Stimulated activated CD4-positive, alpha-beta T cell treated with anti-CD3 and anti-CD28 coated beads, Interleukin-1b, Interleukin-23, amount 100 ng/mL, for 1 hour (primary cell): ENCODE measurements at regions not wholly inside any gene's neighbourhood (a gene's known extent, or its start where the extent isn't known, plus 50 kb on each side); places are given as distances from the start of the nearest gene placed in this dataset.

ENCODE experiments used
- DNase-seq, 2 donors: peaks; one replicate each; pipeline ENCODE4 v3.0.0-alpha.2; 2020; ENCODE audit warnings: low read depth in 2 of 2

GRCh38 chr10:111732166-111732785, 451.3 kb downstream of the GPAM start:
- no peak for DNase-seq

GRCh38 chr10:111739125-111739873, 444.3 kb downstream of the GPAM start:
- no peak for DNase-seq

DNA sequence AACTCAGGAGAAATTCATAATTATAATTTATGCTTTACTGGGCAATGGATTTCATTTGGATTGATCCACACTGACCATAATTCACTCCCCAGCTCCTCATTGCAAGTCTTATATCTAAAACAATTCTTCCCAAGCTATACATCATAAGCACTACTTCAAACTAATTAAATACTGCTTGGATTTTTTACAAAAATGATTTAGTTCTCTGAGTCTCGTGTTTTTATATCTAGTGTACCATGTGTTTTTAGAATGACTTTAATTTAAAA, 443.8 kb downstream of the GPAM start:
- no peak for DNase-seq

DNA sequence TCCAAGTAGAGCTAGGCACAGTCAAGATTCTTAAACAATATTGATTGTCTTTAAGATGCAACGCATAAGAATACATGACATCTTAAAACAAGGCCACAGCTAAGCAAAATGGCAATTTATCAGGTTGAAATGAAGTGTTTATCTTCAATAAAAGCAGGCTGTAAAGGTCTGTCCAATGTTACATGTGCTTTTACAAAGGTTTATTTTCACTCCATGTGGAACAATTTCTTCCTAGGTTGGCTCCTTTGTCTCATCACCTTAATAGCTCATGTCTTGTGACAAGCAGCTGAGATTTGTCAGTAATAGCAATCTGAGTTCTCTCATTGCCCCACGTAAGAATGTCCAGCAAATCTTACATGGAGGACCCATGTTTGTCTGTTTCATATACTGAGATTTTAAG, 437.6 kb downstream of the GPAM start:
- no peak for DNase-seq

DNA sequence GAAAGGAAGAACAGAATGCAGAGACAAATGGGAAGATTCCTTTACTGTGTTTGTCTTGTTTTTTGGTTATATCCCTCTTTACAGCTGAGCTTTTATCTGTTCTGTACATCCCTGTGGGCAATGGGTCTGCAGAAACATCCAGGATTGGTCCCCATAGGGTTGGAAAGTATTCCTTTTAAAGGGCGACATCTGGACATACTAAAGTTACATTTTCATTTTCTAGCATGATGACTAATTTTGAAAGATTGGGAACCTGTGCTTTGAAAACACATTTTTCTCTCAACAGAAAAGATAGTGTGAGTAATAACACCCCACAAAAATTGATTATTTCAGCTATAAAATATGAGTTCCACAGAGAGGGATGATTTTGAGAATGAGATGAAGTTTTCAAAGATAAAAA, 435.8 kb downstream of the GPAM start:
- no peak for DNase-seq

- DNase-seq, result no peak
These were observed 435.4 kb downstream of the GPAM start for GRCh38 chr10:111748184-111748583.

DNA sequence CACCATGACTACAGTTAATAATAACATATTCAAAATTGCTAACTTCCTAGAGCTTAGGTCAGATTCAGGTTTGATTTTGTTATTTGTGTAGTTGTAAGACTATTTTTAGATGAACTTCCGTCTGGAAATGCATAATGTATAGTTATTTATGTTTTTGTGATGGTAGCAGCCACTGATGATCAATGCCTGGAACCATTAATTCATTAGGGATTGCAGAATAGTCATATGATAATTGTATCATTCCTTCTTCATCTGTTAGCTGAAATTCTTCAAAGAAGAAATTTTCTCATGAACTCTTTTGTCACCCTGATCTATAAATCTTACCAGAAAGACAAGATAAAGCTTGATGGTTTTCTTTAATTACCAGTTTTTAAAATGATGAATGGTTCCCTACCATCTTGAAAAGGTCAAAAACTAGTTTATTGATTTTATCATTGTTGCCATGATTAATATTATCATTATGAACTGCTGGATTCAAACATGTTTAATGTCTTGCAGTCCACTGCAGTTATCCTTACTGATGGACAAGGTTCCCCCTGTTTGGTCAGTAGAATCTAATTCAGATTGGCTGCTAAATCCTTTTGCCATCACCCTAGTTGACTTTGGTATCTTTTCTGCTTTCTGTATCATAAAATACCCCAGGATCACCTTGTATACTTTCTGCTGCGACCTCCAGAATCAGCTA, 433.3 kb downstream of the GPAM start:
- DNase-seq, result no peak

DNA sequence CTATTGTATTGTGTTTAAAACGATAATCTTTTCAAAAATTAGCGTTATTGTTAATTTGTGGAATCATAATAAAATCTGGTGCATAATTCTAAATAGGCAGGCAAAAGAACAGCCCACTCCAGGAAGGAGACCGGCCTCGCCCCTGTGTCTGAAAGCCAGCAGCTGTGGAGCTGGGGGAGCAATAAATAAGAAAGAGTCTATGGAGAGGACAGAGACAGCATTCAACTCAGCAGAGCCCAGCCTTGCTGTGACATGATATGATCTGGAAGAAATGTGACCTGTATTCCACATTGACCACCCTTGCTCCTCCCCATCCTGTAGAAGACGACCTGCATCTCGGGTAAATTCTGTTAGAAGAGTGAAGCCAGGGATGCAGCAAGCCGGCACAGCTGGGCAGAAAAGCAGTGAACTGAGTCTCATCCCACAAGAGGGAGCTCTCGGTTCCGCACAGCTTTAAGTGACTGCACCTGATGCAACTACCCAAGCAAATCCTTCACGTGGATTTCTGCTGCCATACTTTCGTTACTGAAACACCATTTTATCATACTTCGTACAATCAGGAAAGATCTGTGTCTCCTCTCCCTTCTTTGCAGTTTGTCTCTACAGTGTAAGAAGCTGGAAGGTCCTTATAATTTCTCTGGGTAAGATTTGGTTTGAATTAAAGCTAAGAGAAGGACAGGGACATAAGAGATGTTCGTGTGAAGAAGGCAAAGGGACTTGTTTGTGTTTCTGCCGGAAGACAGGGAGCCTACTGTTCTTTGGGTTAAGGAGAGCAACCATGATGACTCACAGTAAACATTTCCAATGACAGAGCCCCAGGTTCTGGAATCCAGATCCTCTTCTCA, 427.1 kb downstream of the GPAM start:
- no peak for DNase-seq

- no peak for DNase-seq
These were observed 425.0 kb downstream of the GPAM start for GRCh38 chr10:111758593-111758992.

DNA sequence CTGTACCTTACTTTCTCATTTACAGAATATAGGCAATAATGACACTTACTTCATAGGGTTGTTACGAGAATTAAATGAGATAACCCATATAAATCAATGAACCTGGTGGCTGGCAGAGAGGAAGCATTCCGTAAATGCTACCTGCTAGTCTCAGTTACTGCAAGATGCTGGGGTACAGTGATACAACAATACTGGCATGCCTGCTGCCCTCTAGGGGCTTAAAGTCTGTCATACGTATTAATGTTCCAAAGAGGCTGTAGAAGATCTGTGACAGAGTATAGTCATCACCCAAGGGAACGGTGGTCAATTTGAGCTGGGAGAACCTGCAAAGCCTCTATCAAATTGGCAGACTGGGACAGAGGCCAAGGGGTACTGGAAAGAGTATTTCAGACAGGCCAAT, 421.5 kb downstream of the GPAM start:
- no peak for DNase-seq

- no peak for DNase-seq
These were observed 418.3 kb downstream of the GPAM start for GRCh38 chr10:111765216-111765615.

GRCh38 chr10:111766464-111766863, 417.1 kb downstream of the GPAM start:
- DNase-seq, result no peak

DNA sequence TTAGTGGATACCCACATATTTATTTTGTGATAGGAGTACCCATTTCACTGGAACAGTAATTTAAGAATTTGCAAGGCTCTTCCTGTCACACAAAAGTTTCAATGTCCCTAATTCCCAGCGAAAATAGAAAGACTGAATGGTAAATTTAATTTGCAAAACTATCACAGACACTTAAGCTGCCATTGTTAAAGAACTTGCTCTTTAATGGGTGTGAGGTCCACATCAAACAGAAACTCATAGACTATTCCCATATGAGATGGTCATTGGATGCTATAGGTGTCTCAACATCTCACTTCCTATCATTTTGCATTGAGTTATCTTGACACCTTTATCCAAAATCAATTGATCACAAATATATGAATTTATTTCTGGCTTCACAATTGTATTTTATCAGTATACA, 415.9 kb downstream of the GPAM start:
- no peak for DNase-seq

DNA sequence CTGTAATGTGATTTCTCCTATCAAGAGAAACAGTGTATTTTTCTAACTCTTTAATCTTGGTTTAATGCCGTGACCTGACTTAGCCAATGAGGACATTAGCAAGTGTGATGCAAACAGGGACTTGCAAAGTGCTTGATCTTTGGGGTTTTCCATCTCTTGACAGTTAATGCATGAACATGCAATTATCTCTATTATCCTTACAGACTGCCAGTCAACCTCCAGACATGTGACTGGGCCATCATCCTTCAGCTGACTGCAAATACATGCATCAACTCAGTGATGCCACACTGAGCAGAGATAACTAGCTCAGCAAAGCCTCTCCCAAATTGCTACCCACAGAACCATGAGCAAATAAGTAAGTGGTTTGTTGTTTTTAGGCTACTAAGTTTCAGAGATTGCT, 409.6 kb downstream of the GPAM start:
- DNase-seq, result no peak

GRCh38 chr10:111774486-111774885, 409.1 kb downstream of the GPAM start:
- no peak for DNase-seq

DNA sequence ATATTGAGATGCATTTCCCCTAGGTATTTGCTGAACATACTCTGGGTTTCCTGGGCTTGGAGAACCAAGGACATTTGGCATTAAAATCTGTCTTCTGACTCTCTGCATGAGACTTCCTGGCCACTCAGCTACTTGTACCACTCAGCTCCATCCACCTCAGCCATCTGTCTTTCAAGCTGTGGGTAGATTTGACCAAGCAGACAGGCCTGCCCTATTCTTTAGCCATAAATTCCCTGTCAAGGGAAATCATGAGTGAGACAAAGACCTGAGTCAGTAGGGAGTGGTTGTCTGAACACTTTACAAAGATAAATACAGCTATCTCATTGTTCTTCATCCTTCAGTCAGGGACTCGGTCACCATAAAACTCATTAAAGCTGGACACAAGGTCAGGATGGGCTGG, 399.1 kb downstream of the GPAM start:
- DNase-seq, result no peak

DNA sequence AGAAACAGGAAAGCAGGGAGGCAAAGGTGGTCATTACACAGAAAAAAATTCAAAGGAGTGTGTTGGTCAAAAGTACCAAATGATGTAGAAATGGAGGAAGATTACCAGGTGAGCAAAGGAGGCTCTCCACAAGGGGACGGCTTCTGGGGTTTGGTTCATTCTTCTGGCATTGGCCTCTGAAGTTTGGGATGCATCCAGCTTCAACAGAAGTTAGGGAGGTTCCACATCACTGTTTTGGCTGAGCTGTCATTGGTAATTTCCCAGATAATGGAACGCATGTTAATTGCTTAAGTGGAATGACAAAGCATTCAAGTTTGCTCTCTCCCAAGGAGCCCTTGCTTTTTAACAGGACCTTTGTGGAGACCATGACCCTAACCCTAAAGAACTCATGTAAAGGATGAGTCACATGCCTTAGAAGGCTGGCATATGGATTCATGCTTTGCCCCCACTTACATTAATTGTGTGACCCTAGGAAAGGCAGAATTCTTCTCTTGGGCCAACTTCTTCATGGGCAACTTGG, 398.6 kb downstream of the GPAM start:
- DNase-seq, result no peak

DNA sequence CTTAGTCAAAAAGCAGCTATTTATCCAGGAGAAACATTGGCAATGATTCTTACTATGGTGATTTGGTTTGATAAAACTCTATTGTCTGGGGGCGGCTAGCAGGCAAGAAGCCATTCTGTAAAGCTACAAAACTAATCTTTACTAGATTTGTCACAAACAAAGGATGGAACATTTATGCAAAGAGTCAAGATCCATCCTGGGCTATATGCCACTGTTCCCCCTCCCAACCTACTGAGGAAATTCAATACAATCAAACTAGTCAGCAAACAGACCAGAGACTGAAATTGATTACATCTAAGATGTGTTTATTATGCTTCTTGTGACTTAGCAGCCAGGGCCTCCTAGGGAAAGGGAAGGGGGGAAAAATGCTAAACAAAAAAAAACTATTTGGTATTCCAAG, 397.6 kb downstream of the GPAM start:
- no peak for DNase-seq

- DNase-seq, result no peak
These were observed 393.7 kb downstream of the GPAM start for GRCh38 chr10:111789821-111790220.

- no peak for DNase-seq
These were observed 381.7 kb downstream of the GPAM start for GRCh38 chr10:111801841-111802240.

DNA sequence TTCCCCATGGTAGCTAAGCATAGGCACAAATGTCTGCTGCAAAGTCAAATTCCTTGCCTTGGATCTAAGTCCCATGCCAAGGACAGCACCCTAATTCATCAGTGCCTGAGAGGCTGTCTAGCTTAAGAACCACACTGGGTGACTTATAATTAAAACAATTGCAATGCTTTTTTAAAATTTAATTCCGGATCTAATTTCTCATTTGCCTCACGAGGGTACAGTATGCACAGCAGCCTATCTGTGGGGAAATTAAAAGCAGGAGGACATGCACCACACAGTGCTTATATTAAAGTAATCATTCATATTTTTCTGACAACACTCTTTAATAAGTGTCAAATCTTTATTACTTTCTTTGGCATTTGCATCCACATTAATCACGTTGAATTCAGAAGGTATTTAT, 378.8 kb downstream of the GPAM start:
- no peak for DNase-seq

DNA sequence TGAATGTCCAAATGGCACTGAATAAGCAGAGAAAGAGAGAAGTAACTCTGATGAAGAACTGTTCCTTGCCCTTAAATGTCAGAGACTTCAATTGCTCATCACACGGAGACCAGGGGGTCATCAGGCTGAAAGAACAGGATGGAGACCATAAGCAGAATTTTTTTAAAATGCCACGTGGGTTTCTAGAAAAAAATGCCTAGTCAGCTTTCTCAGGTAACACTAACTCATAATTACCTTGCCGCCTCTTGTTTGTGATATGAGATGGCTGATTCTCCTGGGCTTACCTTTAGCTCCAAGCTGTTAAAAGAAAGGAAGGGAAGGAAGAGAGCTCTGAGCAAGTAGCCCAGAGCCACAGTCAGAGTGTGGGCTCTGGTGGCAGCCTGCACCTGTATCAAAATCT, 372.0 kb downstream of the GPAM start:
- no peak for DNase-seq
